Activated CD4-positive, alpha-beta T cell treated with anti-CD3 and anti-CD28 coated beads, Interleukin-2, amount 50 U/mL, for 16 hours (primary cell): ENCODE measurements at regions not wholly inside any gene's neighbourhood (a gene's known extent, or its start where the extent isn't known, plus 50 kb on each side); places are given as distances from the start of the nearest gene placed in this dataset.
A peak's percentile ranks its signal among the peaks of the same experiment; 100 is the strongest.

ENCODE experiments used
- DNase-seq: peaks from one replicate; pipeline ENCODE4 v3.0.0-alpha.2; 2020

DNA sequence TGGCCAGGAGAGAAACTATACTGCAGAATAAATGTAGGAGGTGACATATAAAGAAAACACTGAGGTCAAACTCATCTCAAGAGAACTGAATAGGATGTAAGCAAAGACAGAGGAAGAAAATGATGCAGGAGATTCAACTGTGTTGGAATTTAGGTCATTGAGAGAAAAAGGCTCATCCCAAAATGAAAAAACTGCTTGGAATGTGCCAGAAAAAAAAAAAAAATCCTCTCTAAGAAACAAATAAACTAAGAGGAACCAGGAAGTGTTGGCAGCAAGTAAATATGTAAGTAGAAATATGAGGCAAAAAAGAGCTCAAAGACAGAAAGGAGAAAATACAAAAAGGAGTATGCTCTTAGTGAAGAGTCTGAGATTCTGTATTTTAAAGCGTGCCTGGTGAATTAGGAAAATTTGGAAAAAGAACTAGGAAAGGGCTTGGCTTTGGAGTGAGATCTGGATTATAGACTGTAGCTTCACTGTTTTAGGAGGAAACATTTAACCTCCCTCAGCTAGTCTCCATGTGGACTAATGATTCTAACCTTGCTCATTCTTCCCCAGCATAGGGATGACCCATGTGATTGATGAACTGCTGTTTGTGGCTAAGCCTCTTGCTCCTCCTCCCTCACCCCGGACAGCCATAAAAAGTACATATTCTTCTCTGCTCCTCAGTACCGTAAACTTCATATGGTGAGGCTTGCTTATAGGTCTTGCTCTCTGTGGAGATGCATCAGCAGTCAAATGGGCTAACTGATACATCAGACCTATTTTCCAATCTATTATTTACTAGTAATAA lies 185.6 kb upstream of the POU5F2 start:
- DNase-seq, result no peak

DNA sequence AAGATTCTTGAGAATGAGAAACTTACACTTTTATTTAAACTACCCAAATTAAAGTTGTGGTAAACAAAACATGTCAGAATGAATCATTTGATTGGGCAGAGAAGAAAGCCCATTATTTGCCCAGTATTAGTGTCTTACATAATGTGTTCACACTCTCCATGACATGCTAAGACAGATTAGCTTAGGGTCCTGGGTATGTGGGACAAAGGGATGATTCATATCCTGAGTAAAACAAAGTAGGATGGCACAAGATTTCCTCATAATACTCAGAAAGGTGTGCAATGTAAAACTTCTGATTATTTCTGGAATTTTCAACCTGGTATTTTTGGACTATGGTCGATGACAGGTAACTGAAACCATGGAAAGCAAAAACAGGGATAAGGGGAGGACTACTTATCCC lies 183.9 kb upstream of the POU5F2 start:
- no peak for DNase-seq

DNA sequence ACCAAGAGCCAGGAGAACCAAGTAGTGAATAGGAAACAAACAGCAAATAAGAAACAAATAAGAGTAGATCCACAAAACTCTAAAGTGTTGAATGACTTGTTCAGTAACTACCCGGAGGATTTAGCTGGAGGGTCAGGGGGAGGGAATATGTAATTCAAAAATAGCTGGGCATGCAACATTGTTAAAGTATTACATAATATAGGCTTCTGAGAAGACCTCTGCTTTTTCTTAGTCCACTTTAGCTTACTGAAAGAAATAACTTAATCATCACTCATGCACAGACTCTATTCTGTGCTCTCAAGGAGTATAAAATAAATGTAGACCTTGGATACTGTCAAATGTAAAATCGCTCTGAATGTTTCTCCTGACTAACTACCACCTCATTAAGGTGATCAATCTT lies 183.2 kb upstream of the POU5F2 start:
- DNase-seq, result no peak

DNA sequence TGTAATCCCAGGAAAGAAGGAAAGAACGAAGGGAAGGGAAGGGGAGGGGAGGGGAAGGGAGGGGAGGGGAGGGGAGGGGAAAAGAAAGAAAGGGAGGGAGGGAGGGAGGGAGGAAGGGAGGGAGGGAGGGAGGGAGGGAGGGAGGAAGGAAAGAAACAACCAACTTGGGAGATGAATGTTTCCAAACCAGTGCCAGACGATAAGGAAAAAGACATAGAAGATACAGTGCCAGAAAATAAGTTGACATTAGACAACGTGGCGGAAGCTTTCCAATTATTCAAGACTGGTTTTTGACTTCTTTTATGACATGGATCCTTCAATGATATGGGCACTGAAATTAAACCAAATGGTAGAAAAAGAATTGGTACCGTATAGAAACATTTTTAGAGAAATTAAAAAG lies 181.2 kb upstream of the POU5F2 start:
- no peak for DNase-seq

DNA sequence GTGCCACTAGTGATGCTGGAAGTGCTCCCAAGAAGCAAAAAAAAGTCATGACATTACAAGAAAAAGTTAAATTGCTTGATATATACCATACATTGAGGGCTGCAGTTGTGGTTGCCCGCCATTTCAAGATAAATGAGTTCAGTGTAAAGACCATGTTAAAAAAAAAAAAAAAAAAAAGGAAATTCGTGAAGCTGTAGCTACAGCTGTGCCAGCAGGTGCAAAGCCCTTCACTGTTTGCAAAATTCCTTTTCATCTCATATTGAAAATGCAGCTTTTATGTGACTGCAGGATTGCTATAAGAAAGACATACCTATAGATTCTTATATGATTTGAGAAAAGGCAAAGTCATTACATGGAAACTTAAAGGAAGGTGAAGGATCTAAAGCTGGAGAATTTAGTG lies 179.6 kb upstream of the POU5F2 start:
- no peak for DNase-seq

DNA sequence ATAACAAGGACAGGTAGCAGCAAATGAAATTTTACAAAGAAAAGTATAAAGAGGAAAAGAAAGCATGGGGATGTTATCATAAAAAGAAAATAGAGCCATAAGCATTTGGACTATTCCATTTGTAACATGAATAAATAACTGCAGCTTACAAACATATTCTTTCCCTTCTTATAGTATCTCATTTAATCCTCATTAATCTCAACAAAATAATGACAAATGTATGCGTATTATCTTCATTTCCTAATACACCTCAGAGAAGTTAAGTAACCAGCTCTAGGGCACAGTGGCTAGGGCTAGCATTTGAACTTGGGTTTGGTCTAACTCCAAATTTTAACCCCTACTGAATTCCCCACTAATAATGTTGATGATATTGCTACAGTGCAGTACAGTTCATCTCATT lies 175.5 kb upstream of the POU5F2 start:
- DNase-seq, result no peak

DNA sequence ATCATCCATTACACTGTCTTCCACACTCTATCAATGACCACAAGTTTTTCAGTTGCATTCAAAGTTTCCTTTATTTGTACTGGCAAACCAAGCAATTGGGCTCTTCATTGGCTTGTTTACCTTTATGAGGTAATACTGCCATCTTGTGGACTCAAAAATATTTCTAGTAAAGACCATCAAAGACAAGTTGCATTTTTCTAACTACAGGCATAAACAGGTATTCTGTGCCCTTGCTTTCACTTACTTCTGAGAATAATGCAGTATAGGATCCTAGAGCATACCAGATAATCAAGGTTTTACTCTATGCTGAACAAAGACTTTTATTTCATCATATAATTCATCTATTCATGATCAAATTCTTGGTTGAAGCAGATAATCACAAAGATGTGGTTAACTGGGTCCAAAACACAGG lies 173.7 kb upstream of the POU5F2 start:
- DNase-seq, result peak; percentile 47

DNA sequence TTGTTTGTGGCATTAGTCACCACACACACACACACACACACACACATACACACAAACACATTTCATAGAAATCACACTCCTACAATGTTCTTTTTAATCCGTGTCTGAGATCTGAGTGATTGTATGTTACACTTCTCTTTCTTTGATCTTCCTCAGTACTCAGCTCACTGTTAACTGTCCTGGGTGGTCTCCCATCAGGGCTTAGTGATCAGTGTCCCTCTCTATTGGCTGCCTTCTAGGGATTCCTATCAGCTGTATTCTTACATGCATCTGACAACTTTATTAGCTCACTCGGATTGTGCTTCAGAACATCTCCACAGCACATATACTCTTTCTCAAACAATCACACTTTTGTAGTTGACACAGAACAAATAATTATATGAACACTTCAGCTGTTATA lies 170.2 kb upstream of the POU5F2 start:
- no peak for DNase-seq

DNA sequence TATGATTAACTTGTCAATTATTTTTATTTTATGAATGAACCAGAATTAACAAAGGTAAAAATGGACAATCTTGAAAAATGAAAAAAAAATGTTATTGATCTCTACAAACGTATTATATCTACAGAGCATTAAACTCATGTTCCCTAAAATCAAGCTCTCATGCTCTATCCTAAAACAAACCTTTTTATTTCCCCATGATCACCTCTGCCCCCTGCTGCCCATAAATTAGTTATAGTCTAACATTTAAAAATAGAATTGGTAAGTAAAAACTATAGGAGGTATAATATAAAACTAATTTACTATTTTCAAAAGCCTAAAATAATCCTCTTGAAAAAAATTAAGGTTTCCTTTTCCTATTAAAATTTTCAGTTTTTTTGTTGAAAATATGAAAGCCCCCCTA lies 168.0 kb upstream of the POU5F2 start:
- no peak for DNase-seq

DNA sequence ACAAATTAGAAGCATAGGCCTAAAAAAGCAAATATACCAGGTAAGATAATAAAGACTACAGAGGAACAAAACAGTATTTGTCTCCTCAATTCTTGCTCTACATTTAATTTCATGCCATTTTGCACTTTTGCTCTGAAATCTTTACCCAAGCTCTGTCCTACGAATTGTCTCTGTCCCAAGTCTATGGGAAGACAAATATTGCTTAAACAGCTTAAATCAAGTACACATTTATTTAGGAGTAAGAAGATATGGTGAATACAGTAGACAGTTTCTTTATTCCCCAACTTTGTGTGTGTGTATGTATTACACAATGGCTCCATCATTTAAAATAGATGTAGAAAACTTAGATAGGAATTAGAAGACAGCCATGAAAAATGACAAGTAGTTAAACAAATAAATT lies 163.5 kb upstream of the POU5F2 start:
- DNase-seq, result no peak

DNA sequence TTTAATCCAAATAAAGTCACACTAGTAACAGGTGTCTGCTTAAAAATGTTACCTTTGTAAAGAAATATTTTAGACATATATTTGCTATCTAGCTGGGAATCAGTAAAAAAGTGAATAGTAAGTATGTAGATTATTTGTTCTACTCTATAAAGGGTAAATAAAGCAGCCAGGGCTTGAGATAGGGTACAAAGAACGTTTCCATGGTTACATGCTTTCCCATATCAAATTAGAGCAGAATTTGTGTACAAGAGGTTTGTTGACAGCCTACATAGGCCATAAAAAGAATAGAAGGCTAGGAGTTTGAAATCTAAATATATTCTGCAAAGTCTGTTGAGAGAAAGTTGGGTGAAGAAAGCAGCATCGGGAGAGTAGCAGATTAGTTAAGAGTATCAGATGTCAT lies 160.9 kb upstream of the POU5F2 start:
- DNase-seq, result no peak

DNA sequence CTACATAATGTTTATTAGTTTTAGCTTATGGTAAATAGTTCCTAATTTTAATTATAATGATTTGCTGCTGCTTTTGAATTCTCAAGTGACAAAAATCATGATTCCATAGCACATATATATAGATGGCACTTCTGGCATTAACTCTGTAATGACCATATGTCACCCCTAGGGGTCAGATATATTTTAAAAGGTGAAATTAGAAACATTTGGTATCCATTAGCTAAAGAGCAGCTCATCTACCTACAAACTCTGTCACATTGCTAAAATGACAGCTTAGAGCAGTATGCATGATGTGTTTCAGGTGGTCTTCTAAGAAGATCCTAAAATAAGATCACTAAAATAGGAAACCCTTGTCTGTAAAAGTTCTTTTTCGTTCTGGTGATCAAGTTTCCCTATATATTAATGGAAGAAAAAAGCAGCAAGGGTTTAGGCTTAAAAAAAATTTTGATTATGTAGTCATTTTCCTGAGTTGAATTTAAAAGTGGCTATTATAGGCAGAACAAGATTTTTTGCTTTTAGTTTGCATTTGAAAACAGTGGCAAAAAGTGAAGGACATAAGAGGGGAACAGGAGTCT lies 157.7 kb upstream of the POU5F2 start:
- peak; percentile 23 for DNase-seq

DNA sequence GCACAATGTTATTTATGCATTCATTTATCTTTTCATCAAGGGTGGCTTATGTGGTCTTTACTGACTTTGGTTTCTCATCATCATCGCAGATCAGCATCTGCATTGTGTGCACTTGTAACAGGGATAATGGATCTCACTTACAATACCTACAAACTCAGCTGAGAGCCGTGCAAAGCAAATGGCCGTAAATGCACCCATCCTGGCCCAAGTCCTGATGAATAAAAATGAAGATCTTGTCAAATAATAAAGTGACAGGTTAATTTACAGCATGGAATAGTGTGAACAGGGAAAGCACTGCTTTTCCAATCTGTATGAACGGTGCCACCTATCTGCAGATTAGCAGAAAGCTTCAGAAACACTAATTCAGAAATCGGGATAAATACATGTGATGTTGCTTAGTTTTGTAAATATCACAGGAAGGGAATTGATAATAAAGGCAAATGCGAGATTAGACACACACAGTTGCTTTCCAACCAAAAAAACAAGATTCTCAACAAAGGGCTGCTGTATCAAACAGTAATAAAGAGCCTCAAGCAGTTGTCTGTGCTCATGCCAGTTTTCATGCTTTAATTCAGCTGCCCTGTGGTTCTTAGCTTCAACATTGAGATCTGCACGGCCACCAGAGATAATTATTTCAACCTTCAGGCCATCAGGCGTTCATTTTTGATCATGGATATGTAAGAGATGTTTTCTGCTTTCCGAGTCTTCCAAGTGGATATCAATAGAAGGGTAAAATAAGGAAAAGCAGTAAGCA lies 153.4 kb upstream of the POU5F2 start:
- DNase-seq, result no peak

DNA sequence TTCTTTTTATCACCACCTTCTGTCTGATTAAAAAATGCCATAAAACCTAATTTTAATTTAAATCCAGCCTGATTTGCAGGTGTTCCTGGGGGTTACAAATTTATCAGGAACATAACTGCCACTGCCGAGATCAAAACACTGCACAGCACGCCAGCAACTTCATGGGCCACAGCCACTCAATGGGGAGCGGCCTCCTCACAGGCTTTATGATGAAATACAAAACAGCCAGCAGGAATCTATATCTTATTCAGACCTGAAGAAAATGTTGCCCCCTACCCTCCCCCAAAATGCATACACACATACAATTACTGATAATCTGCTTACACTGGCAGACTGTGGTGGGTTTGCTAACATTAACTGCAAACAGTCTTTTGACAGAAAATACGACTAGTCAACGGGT lies 151.7 kb upstream of the POU5F2 start:
- no peak for DNase-seq

DNA sequence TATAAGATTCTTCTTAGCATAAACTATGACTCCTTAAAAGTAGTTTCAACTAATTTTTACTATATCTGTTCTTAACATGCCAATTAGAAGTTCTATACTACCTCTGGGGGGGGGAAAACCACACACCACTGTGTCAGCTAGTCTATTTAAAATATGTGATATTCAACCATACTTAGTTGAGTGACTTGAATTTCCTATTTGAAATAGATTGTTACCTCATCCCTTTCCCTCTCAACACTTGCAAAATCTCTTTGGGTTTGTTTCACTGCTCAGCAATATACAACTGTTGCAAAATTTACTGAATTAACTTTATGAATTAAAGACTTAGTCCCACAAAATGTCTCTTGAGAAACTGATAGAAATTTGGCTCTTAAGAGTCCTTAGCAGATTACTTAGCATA lies 151.1 kb upstream of the POU5F2 start:
- DNase-seq, result no peak

DNA sequence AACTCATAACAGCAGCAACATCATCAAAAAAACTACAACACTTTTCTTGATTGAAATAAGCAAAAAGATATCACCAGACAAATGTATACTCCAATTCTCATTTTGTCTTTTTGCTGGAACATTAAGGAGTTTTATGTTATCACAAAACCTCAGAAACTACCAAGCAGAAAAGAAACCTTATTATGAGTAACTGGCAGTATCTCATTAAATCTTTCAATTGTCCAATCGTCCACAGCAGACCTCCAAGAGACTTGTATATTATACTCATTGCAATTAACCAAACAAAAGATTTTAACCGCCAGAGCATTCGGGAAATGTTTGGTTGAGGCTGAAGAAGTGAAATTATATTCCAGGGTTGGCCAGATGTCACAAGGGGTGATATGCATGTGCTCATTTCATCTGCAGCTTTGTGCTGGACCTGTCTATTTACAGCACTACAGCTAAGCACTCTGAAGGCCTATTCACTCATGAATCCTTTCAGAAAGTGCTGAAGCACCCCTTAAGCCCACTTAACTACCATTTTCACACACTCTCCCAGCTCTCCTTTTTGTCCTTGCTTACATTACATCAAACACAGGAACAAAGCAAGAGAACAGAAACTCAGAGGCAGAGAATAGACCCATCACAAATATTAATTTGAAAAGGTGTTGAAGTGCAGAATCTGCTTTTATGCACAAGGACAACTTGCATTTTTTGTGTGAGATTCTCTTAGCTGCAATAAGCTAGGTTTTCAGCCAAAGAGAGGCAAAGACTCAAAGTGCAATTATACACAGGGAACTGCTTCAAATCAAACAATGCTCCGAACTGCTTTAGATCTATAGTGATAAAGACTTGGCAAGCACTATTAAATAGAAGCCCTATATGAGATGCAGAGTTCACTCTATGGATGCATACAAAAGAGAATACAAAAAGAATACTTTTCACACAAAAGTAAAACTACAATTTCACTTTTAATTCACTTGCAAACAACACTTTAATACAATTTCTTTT lies 150.4 kb upstream of the POU5F2 start:
- DNase-seq, result no peak

DNA sequence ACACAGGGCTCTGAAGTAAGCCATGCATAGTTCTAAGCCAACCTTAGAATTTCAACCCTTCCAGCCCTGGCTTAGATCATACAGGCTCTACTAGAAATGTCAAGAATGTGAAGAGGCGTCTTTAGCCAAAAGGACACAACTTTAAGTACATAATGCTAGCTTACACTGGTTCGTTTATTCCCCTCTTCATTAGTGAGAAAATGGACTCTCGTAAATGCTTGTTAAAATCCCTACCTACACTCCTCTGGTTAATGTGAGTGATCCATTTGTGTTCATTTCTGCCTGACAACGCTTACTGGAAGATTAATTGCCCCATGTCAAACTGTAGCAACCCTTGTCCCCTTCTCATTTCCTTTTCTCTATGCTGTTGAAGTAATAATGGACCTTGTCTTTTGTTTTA lies 149.3 kb upstream of the POU5F2 start:
- no peak for DNase-seq

DNA sequence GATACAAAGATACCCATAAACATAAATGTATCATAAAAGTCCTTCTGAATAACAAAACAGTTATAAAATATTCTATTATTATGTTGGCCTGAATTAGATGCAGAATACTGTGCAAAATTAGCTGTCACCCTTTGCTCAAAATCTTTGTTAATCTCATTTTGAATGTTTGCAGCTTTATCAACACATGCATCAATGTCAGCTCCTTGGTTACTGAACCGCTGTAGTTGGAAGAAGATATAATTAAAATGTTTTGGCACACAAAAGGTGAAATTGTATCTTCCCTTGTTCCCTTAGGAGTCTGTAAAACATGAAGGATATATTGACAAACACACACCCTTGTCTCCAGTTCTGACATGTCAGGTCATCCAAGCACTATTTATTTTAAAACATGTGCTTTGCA lies 146.3 kb upstream of the POU5F2 start:
- DNase-seq, result no peak

DNA sequence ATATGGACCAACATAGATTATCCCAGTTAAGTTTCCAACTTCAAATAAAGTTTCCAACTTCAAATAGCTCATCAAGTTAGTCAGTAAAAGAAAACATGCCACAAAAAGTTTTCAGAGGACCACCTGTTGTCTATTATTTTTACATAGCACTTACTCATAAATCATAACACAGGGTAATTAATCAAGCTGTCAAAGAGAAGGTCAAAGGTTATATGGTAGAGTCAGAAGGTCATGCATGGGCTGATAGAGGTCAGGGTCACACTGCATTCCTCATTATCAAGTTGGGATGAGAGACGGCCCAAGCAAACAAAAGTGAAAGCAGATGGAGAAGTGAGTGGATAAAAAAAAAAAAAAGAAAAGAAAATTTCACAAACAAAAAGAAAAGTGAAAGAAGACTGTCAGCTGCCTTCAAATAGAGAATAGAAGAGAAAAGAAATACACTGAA lies 145.5 kb upstream of the POU5F2 start:
- DNase-seq, result no peak

DNA sequence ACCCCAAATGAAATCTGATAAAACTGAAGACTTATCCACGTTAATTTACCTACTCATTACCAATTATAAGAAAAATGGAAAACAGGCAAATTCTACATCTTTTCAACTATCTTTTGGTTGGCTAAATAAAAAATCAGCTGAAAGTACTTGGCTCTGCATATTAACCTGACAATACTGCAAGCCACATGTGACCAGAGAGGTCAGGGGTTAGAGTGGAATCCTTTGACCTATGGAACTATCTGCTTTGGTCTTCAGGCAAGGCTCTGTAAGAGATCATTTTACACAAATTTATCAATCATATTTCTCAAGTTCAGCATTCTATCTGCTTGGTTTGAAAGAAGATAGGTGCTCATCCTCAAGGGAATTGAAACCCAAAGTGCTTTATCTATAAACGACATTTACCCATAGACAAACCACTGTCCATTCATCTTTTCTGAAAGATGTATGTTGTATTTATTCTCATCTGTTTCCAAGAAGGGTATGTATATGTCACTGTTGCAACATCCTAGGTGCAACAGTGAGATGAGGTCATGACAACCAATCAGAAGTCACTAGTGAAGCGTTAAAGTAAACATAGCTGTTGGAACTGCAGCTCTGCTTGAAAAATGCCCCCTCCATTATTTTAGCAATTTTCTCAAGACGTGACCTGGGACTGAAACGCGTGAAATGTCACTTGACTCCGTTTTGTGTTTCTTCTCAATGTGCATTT lies 144.9 kb upstream of the POU5F2 start:
- no peak for DNase-seq

DNA sequence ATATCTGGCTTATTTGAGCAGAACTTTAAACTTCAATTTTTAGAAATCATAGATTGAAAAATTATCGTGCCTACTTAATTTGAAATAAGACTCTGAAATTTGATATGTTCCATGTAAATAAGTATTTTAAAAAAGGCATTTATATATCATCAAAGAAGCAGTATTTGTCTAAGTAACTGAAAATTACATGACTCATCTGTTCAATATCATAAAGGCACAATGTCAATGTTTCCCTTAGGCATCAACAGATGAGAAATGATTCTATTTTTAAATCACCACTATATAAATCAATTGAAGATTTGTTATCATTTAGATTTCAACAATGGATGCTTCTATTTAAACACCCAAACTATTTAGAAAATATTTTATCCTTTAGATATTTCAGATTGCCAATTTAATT lies 142.9 kb upstream of the POU5F2 start:
- DNase-seq, result no peak

DNA sequence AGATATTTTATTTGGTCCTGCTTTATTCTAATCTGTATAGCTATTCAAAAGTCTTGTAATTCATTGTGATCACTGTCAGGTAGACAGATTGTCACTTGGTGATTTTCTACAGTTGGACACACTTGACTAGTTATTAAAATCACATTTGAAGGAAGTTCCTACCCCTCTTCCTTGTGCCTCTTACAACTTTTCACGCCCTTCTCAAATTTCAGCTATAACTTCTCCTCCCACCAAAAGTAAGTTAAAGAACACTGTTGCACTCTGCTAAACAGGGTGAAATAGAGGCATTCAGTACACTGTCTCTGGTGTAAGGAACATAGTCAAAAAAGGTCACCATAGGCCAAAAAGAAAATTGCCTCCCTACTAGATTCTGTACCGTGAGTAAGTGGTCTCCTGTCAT lies 142.1 kb upstream of the POU5F2 start:
- DNase-seq, result no peak
